Retina (tissue), 1 donor: ENCODE measurements at regions not wholly inside any gene's neighbourhood (a gene's known extent, or its start where the extent isn't known, plus 50 kb on each side); places are given as distances from the start of the nearest gene placed in this dataset.
"Not testable (repeated sequence)": the region's sequence is repeated elsewhere in the genome, so short reads cannot be mapped to it uniquely, and the experiment has no call there.

Experiments
- DNase-seq: peaks from one replicate; pipeline ENCODE4 v3.0.0-alpha.2; 2016

DNA sequence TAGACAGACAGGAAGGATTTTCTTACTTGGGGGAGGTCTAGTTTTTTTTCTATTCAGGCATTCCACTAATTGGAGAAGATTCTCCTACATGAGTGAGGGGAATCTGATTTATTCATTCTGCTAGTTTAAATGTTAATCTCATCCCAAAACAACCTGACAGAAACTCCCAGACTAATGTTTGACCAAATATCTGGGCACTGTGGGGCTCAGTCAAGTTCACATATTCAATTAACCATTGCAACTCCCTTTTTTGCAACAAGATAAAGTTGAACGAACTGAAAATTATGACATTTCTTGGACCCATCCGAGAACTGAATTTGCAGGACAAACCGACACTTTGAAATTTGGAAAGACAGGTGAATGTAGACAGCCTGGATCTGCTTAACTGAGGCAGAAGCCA, 194.4 kb upstream of the PTER start:
- no peak for DNase-seq

DNA sequence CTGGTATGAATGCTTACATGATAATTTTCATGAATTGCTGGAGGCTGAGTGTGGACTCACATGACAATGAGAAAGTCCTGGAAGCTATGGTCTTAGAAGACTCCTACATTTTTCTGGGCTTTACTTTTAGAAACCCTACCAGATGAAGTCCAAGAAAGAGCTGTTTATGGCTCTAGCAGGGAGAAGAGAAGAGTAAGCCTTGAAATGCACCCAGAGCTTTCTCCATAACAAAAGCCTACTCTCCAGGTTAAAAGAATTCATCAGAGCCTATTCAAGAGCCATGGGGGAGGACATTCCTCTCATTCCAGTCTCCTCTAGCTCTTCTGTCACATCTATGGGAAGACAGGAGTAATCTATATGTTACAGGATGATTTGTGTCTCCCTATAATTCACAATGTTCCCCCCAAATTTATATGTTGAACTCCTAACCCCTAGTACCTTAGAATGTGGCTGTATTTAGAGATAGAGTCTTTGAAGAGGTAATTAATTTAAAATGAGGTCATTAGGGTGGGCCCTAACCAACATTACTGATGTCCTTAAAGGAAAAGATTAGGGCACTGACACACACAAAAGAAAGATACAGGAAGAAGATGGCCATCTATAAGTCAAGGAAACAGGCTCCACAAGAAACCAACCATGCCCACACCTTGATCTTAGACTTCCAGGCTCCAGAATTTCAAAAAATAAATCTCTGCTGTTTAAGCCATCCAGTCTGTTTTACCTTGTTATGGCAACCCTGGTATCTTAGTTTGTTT, 193.8 kb upstream of the PTER start:
- DNase-seq, result no peak

DNA sequence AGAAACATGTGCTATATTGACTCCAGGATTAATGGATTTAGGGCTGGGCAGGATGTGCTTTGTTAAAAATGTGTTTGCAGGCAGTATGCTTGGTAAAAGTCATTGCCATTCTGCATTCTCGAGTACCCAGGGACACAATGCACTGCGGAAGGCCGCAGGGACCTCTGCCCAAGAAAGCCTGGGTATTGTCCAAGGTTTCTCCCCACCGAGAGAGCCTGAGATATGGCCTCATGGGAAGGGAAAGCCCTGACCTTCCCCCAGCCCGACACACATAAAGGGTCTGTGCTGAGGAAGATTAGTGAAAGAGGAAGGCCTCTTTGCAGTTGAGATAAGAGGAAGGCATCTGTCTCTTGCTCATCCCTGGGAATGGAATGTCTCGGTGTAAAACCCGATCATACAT, 186.7 kb upstream of the PTER start:
- not testable (repeated sequence) for DNase-seq

DNA sequence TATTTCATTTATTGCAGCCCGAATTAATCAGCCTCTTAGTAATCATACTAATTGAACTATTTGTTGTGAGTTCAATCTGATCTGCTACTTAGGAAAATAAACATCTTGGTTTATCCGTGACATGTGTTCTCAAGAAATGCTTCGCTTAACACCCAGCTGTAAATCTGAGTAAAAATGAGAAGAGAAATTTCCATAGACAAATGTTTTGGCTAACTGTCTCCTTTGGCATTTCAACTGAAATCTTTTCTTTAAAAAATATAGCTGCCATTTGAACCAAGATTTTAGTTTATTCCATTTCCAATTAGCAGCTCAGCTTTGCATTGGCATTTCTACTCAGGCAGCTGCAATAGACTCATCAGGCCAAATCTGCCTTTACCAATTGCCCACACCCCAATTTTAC, 180.5 kb upstream of the PTER start:
- DNase-seq, result no peak

DNA sequence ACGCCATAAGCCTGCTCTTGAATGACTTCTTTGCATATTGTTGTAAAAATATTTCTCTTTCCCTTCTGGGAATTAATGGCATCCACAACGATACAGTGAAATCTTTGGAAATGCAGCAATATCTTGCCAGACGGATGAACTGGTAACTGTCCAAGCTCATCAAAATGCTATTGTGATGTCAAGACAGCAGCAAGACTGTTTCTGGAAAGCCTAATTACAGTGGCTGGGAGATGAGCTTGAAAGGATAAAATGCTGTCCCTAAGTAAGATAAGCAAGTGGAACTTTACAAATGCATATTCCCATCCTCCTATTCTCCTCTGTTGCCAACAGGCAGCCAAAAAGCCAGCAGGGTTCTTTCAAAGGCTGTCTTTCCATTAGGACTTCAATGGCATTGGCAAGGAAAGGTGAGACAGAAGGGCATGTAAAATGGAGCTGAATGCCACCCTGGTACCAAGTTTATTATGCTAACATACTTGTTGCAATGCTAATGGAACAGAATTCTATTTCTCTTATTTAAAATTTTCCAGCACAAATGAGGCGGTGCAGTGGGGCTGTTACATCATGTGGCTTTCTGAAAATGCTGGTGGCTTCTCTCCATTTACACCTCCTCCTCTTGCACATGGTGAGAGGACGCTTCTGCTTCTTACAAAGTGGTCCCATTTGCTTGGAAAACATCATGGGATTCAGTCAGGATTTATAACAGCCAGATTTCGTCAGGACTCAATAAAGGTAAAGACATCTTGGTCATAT, 178.3 kb upstream of the PTER start:
- DNase-seq, result no peak

DNA sequence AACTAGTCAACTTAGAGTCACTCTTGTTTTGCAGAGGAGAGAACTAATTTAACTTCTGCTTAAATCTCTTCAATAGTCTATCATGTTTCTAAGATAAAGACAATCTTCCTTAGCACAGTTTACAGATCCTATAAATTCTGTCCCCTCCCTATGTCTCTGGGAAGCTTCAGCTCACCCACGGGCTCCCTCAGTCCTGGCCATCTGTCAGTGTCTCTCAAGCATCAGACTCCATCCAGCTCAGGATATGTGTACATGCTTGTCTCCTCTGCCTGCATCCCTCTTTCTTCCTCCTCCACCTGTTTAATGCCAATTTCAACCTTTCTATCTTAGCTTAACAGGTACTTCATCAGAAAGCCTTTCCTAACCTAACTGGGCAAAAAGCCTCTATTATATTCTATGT, 177.1 kb upstream of the PTER start:
- no peak for DNase-seq

DNA sequence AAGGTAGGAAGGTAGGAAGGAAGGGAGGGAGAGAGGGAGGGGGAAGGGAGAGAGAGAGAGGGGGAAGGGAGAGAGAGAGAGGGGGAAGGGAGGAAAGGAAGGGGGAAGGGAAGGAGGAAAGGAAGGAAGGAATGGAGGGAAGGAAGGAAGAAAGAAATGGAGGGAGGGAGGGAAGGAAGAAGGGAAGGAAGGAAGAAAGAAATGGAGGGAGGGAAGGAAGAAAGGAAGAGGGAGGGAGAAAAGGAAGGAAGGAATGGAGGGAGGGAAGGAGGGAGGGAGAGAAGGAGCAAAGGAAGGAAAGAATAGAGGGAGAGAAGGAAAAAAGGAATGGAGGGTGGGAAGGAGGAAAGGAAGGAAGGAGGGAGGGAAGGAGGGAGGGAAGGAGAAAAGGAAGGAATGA, 176.4 kb upstream of the PTER start:
- no peak for DNase-seq

DNA sequence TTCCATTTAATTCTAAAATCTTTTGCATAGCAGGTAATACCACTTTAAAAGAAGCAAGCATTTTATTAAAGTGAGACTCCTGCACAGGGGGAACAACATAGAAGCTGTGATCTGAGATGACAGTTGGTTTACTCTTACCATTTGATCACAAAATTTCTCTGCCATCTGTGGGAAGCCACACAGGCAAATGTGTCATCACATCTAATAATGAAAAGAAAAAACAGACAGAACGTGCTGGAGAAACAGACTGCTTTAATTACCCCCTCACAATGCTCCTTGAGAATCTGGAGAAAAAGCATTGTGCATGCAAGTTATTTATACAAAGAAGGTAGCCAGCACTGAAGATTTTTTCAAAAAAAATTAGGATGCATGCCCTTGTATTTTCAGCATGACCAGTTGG, 165.2 kb upstream of the PTER start:
- DNase-seq, result no peak

DNA sequence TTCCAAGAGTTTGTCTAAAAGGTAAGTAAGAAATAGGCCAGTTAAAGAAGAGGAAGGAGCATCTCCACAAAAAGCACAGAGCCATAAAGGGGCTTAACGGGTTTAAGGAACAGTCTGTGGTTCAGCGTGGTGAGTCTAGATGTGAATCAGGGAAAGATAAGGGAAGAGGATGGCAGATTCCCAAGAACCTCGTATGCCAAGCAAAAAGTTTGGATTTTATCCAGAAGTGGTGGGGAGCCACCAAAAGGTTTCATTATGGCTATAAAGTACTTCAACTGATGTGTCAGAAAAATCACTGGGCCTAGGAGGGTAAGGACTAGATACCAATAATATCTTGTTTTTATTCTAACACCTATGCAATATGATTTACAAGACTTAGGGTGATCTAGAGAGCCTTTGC, 161.9 kb upstream of the PTER start:
- no peak for DNase-seq

DNA sequence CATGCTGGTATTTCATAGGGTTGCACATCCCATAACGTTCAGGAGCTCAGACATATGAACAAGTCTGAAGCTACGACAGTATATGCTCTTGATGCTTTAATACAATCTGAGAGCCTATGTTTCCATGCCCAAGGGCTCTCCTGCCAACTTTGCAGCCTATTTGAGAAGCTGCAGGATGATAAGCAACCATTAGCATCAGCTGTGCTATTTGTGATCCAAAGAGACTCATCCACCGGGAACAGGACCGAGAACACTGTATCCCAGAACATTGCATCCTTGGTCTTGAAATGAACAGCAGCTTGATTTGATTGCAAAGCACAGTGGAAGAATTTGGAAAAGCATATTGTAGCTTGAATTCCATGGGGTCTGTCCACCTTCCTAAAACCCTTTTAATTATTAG, 156.2 kb upstream of the PTER start:
- DNase-seq, result no peak

DNA sequence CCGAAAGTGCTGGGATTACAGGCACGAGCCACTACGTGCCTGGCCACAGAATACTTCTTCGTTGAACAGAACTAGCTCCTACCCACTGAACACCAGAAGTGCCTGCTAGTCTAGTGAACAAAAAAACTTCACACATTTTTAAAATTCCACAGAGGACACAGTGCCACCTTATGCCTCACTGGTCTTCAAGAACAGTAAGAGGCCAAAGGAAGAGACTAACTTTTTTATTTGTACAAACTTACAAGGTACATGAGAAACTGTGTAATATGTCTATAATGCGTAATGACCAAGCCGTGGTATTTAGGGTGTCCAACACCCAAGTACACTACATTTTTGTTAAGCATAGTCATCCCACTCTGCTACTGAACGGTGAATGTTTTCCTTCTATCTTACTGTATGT, 144.4 kb upstream of the PTER start:
- no peak for DNase-seq

DNA sequence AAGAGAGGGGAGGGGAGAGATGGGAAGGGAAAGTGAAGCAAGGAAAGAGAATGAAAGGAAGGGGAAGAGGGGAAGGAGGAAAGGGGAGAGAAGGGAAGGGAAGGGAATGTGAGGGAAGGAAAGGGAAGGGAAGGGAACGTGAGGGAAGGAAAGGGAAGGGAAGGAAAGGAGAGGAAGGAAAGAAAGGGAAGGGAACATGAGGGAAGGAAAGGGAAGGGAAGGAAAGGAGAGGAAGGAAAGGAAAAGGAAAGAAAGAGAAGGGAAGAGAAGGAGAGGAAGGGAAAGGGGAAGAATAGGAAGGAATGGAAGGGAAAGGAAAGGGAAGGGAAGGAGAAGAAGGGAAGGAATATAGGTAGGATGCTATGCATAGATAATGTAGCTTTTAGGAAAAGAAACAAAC, 139.7 kb upstream of the PTER start:
- no peak for DNase-seq

DNA sequence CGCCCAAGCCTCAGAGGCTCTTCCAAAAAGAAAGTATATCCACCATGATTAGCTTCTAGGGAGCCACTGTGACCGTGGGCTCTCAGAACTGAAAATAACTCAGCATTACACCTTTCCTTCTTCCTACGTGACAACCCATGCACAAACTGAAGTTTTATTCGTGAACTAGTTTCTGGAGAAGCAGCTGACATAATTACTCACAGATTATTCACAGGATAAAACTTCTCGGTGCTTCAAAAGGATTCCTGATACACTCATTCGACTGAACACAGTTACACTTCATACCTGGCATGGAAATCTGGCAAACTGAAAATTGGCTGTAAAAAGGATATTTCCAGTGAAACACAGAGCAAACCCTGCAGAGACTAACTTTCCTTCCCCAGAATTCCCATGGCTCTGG, 139.2 kb upstream of the PTER start:
- DNase-seq, result no peak

DNA sequence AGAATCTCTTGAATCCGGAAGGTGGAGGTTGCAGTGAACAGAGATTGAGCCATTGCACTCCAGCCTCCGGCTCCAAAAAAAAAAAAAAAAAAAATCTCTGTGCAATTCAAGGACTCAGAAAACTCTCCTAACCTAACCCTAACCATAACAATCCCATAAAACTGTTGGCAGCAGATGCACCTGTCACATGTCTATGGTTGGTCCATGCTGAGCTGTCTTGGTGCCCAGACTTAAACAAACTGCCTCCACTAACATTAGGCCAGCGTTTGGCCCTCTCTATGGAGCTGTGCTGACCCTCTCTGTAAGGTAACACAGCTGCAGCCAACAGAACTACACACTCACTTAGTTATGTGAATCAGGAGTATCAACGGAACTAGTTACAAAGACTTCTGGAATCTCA, 132.5 kb upstream of the PTER start:
- DNase-seq, result no peak

DNA sequence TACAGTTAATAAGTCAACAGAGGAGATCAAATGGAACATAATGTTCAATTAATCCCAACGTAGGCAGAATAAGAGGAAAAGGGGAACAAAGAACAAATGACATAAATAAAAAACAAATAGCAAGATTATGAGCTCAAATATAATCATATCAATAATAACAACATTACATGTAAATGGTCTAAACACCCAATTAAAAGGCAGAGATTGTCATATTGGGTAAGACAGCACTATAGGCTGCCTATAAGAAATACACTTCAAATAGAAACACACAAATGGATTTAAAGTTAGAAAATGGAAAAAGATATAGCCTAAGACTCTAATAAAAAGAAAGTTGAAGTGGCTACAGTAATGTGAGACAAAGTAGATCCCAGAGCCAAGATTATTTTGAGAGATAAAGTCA, 126.4 kb upstream of the PTER start:
- no peak for DNase-seq

DNA sequence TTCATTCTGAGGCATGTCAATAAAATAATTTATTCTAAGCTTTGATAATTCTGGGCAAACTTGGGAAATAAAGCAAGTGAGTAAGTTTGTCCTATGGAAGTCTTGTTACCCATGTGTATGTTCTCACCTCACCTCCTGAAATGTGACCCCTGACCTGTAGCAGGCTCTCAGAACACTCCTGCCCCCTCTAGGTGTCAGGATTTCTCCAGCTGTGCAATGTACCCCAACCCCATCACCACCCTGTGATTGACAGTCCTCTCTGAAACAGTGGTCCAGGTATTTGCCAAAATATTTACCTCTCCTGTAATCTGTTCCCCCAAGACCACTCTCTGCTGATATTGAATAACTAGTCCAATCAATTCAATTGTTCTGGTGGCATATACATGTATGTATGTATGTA, 122.6 kb upstream of the PTER start:
- DNase-seq, result no peak

DNA sequence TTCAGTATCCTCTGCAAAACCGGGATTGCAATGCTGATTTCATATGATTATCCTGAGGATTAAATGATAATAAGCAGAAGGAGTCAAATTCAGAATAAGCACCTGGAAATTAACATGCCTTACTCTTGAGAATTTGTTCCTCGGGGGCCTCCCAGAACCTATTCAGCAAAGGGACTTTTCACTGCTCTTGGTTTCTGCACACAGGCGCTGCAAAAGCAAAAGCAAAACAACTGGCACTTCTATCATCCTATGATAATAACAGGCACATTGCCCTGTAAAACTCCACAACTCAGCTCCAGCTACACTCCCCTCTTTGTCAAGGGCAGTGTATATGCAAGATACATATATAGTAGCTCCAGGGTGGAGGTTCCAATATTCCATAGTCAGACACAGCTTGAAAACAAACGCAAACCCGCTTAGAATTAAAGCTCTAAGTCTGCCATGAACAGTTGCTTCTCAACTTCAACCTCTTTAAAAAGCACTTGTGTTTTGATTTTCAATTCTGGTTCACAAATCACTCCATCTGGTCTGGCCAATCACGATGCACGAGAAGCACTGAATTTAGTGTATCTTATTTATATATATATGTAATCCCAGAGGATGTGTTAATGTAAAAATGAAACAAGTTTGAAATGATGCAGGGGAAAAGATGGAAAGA, 119.9 kb upstream of the PTER start:
- DNase-seq, result no peak

DNA sequence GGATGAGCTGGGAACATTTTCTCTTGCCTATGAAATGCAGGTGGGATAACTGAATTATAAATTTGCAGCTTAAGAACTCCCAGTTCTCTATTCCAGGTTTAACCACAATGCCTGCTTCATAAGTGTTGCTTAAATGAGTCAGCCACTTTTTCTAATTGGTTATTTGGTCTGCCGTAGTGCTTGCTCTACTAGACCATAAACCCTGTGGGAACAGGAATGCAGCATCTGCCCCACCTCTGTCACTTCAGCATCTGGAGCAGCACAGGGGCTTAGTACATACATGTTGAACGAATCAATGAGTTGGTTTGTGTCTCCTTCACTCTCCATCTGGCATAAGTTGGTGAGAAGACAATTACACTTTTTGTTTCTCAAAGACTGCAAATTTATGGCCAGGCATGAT, 95.2 kb upstream of the PTER start:
- DNase-seq, result no peak

DNA sequence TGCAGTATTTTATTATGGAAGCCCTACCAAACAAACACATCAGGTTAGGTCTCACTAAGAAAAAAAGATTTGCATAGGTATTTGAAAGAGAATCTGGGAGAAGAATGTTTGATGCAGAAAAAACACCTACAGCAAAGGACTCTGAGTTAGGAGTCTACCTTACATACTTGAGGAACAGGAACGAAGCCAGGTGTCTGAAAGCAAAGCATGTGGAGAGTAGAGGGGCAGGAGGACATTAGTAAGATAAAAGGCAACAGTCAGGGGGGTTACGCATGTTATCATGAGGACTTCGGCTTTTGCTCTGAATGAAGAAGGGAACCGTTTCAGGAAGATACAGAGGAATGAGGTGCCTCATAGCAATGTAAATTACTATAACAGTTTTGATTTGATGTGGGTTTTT, 87.9 kb upstream of the PTER start:
- no peak for DNase-seq

DNA sequence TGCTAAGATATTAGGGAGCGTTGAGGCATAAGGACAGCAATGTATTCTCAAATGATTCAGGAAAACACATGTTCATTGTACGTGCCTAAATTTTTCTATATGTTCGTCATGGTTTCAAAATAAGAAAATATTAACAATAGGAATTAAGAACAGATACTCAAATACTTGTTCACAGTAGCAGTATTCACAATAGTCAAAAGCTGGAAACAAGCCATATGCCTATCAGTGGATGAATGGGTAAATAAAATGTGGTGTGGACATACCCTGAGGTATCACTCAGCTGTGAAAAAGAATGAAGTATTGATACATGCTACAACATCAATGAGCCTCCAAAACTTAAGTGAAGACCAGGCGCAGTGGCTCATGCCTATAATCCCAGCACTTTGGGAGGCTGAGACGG, 84.7 kb upstream of the PTER start:
- DNase-seq, result no peak

DNA sequence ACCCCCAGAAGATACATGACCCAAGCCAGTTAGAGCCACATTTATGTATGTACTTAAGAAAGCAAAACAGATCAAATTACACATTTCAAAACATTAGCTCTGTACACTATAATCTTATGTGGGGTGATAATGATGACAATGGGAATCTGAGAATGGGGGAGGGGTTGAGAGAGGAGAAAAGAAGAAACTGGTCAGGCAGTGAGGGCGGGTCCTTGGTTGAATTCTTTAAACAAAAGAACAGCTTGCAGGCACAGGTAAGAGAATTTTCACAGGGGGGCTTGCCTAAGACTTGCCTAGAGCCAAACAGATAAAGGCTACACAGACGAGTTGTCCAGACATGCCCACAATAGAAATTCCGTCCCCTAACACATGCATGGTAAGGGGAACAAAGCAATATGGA, 76.8 kb upstream of the PTER start:
- no peak for DNase-seq

DNA sequence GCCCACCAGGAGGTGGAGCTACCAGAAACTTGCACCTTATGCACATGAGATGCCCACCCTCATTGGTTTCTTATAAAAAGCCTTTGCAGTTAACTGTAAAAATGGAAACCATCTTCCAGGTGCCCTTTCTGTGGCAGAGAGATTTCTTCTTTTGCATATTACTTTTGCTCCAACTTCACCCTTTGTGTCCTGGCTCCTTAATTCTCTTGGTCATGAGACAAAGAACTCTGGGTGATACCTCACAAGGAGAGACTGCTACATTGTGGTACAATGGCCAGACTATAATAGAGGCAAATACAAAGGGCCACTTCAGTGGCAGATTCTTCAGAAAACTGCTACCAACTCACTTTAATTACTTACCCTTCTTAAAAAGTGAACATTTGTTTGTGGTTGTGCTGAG, 76.4 kb upstream of the PTER start:
- DNase-seq, result no peak

DNA sequence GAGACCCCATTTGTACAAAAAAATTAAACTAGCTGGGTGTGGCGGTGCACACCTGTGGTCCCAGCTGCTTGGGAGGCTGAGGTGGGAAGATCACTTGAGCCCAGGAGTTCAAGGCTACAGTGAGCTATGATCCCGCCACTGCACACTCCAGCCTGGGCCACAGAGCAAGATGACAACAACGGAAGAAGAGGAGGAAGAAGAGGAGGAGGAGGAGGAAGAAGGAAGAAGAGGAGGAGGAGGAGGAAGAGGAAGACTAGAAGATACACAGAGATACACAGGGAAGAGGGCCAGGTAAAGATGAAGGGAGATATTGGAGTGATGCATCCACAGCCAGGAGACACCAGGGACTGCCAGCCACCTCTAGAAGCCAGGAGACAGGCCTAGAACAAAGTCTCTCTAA, 75.7 kb upstream of the PTER start:
- no peak for DNase-seq

DNA sequence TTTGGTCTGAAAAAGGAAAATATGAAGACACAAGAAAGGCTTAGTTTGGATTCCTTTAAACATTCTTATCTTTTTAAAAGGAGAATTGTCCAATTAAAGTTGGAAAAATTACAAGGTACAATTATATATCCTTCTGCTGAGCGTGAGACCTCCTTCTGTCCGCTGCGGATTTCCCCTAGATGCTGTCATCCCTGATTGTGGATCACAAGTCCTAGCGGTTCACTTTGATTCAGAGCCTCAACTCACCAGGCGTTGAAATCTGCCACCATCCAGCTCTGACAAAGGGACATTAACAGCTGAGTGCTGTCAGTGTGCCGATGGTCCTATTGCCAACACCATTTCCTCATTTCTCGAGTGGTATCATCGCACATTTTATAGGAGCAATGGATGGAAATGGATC, 73.1 kb upstream of the PTER start:
- DNase-seq, result no peak
